ENCODE measurements at regions not wholly inside any gene's neighbourhood (a gene's known extent, or its start where the extent isn't known, plus 50 kb on each side); places are given as distances from the start of the nearest gene placed in this dataset.

GRCh38 chr16:86457501-86458148, 52.7 kb upstream of the FOXF1 start:
- Histone ChIP-seq H3K27ac (replicated peaks) (no peak overlapping the region), H3K27me3 (ENCODE audit: insufficient read depth, poor library complexity, severe bottlenecking) (no peaks in the 10 kb centered on the region), H3K4me3 (replicated peaks; ENCODE audit: insufficient read depth, low read length) (no peak overlapping the region)
- no peak for DNase-seq (ENCODE audit: low read depth in 1 of 2, low spot score in 1 of 2)
- no peak for TF ChIP-seq POLR2AphosphoS5 (IDR thresholded peaks at IDR 0.05; ENCODE audit: low read depth)
- no peak for TF ChIP-seq CTCF (IDR thresholded peaks at IDR 0.05; ENCODE audit: insufficient read depth, low read length)
- no peak for TF ChIP-seq REST (IDR thresholded peaks at IDR 0.05; ENCODE audit: insufficient replicate concordance, low read depth)
- no peak for TF ChIP-seq SPI1 (IDR thresholded peaks at IDR 0.05; ENCODE audit: borderline replicate concordance, low read depth)
- TF ChIP-seq GABPA (IDR thresholded peaks at IDR 0.05; ENCODE audit: low read depth): no peak

GRCh38 chr16:86458149-86458777, 52.1 kb upstream of the FOXF1 start:
- Histone ChIP-seq H3K27me3 (ENCODE audit: insufficient read depth, poor library complexity, severe bottlenecking) (no peaks in the 10 kb centered on the region), H3K27ac (replicated peaks) (no peak overlapping the region), H3K4me3 (replicated peaks; ENCODE audit: insufficient read depth, low read length) (no peak overlapping the region)
- DNase-seq (ENCODE audit: low read depth in 1 of 2, low spot score in 1 of 2): no peak
- TF ChIP-seq SPI1 (IDR thresholded peaks at IDR 0.05; ENCODE audit: borderline replicate concordance, low read depth) (no peak), REST (IDR thresholded peaks at IDR 0.05; ENCODE audit: insufficient replicate concordance, low read depth) (no peak), POLR2AphosphoS5 (IDR thresholded peaks at IDR 0.05; ENCODE audit: low read depth) (no peak), GABPA (IDR thresholded peaks at IDR 0.05; ENCODE audit: low read depth) (no peak), CTCF (IDR thresholded peaks at IDR 0.05; ENCODE audit: insufficient read depth, low read length) (no peak)

GRCh38 chr16:86459266-86459665, 51.1 kb upstream of the FOXF1 start:
- Histone ChIP-seq H3K27ac (replicated peaks) (no peak overlapping the region), H3K27me3 (ENCODE audit: insufficient read depth, poor library complexity, severe bottlenecking) (no peaks in the 10 kb centered on the region), H3K4me3 (replicated peaks; ENCODE audit: insufficient read depth, low read length) (no peak overlapping the region)
- TF ChIP-seq SPI1 (IDR thresholded peaks at IDR 0.05; ENCODE audit: borderline replicate concordance, low read depth) (no peak), POLR2AphosphoS5 (IDR thresholded peaks at IDR 0.05; ENCODE audit: low read depth) (no peak), REST (IDR thresholded peaks at IDR 0.05; ENCODE audit: insufficient replicate concordance, low read depth) (no peak), CTCF (IDR thresholded peaks at IDR 0.05; ENCODE audit: insufficient read depth, low read length) (no peak), GABPA (IDR thresholded peaks at IDR 0.05; ENCODE audit: low read depth) (no peak)
- no peak for DNase-seq (ENCODE audit: low read depth in 1 of 2, low spot score in 1 of 2)

All from HL-60 (cell line).